ENCODE measurements at regions not wholly inside any gene's neighbourhood (a gene's known extent, or its start where the extent isn't known, plus 50 kb on each side); places are given as distances from the start of the nearest gene placed in this dataset.
A peak's percentile ranks its signal among the peaks of the same experiment; 100 is the strongest.
"Not testable (repeated sequence)": the region's sequence is repeated elsewhere in the genome, so short reads cannot be mapped to it uniquely, and the experiment has no call there.

DNA sequence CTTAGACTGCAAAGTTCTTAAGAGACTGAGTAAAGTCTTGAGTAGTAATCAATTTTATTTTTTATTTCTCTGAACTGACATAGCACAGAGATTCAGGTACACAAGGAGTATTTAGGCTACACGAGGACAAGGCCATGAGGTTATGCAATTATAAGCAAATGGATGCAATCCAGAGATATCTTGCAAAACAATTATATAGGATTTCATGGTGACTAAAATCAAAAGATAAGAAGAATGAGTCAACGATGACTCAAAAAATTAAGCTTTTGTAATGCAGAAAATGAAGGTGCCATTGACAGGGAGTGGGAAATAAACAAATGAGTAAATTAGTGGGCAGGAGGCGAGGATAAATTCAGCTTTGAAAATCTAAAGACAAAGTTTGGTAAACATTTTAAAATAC is 66.7 kb upstream of the MYO3A start:
- no peak for DNase-seq (ENCODE audit: low spot score)

DNA sequence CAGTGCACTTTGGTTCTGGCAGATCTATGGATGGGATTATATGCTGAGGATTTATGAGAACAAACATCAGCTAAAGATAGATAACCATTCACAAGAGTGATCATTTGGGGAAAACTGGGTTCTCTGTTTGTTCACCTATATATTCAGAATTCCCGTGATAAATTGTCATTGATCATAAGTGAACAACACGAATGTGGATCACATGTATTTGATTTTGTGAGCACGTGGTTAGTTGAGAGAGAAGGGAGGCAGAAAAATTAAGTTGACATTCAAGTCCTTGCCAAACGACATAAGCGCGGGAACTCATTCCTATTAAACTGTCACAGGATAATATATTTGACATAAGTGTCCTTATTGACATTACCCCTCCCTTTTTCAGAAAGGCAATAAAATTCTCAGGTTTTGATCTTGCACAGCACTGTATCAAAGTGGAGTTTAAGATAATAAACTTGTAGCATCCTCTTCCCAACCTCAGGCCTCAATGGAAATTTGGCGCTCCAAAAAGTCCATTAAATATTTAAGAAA is 64.9 kb upstream of the MYO3A start:
- no peak for DNase-seq (ENCODE audit: low spot score)

DNA sequence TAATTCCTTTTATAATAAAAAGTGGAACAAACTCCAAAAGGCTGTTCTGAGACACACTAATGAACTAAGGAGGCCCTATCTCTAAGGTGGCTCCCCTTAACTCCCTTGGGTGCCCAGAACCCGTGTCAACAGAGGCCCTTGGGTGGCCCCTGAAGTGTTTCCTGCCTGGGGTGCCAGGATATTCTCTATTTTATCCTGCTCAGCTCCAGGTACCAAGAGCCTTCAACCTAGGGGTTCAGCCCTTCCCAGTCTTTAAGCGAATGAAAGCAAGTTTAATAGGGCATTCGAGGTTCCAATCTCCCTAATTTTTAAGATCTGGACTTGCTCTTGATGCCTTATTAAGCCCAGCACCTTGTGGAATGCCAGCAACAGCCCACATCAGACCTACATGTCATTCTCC is 64.4 kb upstream of the MYO3A start:
- no peak for DNase-seq (ENCODE audit: low spot score)

DNA sequence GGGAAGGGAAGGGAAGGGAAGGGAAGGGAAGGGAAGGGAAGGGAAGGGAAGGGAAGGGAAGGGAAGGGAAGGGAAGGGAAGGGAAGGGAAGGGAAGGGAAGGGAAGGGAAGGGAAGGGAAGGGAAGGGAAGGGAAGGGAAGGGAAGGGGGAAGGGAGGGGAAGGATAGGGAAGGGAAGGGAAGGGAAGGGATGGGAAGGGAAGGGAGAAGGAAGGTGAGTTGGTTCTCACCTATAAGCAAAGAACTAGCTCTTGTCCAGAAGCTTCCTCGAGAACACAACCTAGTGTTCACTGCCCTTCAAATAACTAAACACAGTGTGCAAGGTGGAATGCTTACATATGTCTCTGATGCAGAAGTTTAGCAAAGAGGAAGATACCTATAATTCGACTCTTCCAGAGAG is 59.6 kb upstream of the MYO3A start:
- not testable (repeated sequence) for DNase-seq (ENCODE audit: low spot score)

DNA sequence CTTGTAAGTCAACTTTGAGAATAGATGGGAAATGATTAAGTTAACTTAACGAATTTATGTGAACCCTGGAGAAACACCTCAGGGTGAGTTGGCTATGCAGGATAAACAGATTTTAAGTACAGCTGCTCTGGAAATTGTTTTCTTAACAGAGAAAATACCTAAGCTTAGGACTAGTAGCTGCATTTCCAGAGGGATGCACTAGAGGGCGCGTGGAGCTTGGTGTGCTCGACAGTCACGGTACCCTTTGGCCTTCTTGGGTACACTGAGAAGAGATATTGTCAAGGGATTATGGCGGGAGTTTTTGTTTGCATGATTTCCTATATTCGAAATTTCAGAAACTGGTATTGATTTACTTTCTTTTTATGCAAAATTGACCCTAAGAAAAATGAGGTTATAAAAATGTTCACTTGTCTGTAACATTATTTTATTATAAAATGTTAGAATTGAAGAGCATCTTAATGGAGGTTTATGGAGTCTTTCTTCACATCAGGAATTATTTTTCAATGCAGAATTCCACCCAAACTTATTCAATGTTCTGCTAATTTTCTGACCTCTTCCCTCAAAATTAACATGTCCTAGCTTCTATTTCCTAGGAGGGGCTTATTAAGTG is 58.4 kb upstream of the MYO3A start:
- peak; percentile 87 for DNase-seq (ENCODE audit: low spot score)

DNA sequence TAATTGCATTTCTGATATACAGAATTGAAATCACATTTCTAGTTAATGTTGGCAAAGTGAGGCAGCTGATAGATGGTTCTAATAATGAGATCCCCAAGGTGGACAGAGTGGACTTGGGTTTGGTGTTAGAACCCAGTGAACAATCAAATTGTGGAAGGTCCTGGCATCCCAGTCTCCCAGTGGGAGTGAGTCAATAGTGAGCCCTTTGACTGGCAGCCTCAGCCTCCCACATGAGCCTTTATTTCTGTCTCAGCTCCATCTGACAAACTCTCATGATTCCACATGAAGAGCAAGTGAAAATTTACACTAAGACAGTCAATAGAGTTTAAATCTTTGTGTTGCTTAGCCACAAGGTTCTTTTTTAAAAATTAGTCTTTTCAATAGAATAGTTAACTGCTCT is 56.7 kb upstream of the MYO3A start:
- DNase-seq (ENCODE audit: low spot score): no peak
